ENCODE measurements at regions not wholly inside any gene's neighbourhood (a gene's known extent, or its start where the extent isn't known, plus 50 kb on each side); places are given as distances from the start of the nearest gene placed in this dataset.

- TF ChIP-seq CTCF (IDR thresholded peaks at IDR 0.05) = no peak
- DNase-seq (ENCODE audit: low spot score) (no peak), ATAC-seq (ENCODE audit: low FRiP score) (peak; percentile 83)
Measured at GRCh38 chr15:29364426-29365078, 94.9 kb upstream of the NSMCE3 start.

GRCh38 chr15:29361560-29361959 is 91.9 kb upstream of the NSMCE3 start:
- ATAC-seq (ENCODE audit: low FRiP score) (no peak), DNase-seq (ENCODE audit: low spot score) (no peak)
- no peak for TF ChIP-seq CTCF (IDR thresholded peaks at IDR 0.05)

- ATAC-seq (ENCODE audit: low FRiP score) (no peak), DNase-seq (ENCODE audit: low spot score) (no peak)
- TF ChIP-seq CTCF (IDR thresholded peaks at IDR 0.05) = no peak
Measured at GRCh38 chr15:29360152-29360551, 90.5 kb upstream of the NSMCE3 start.

GRCh38 chr15:29356786-29357185 is 87.2 kb upstream of the NSMCE3 start:
- ATAC-seq (ENCODE audit: low FRiP score) = no peak
- no peak for DNase-seq (ENCODE audit: low spot score)

GRCh38 chr15:29355477-29355876 is 85.9 kb upstream of the NSMCE3 start:
- ATAC-seq (ENCODE audit: low FRiP score) (no peak), DNase-seq (ENCODE audit: low spot score) (no peak)
- TF ChIP-seq CTCF (IDR thresholded peaks at IDR 0.05) = no peak

More at GRCh38 chr15:29356786-29357185, 87.2 kb upstream of the NSMCE3 start:
- TF ChIP-seq CTCF (IDR thresholded peaks at IDR 0.05) = no peak

- ATAC-seq (ENCODE audit: low FRiP score) = no peak
- no peak for TF ChIP-seq CTCF (IDR thresholded peaks at IDR 0.05)
Measured at GRCh38 chr15:29352402-29352801, 82.8 kb upstream of the NSMCE3 start.

GRCh38 chr15:29349196-29349595 is 79.6 kb upstream of the NSMCE3 start:
- DNase-seq (ENCODE audit: low spot score) (no peak), ATAC-seq (ENCODE audit: low FRiP score) (no peak)
- no peak for TF ChIP-seq CTCF (IDR thresholded peaks at IDR 0.05)

More at GRCh38 chr15:29352402-29352801, 82.8 kb upstream of the NSMCE3 start:
- no peak for DNase-seq (ENCODE audit: low spot score)
